Transverse colon (tissue), 3 donors: ENCODE measurements at regions not wholly inside any gene's neighbourhood (a gene's known extent, or its start where the extent isn't known, plus 50 kb on each side); places are given as distances from the start of the nearest gene placed in this dataset.

Source experiments
- CTCF ChIP-seq, 5 experiments: fragments of 200-600 bp in 3 of 5; fragments of 450-650 bp in 2 of 5; sonication (generic) in 3 of 5; IDR thresholded peaks; 1 replicate in 2 of 5; 2 replicates in 3 of 5; pipeline ENCODE4 v1.5.1; 2016 to 2017; ENCODE audit warnings: antibody characterized with exemption in 5 of 5, inconsistent platforms in 3 of 5, mild to moderate bottlenecking in 2 of 5, moderate library complexity in 1 of 5
- POLR2A ChIP-seq: fragments of 450-650 bp; IDR thresholded peaks from one replicate; pipeline ENCODE4 v1.6.1; 2016; ENCODE audit warnings: antibody characterized with exemption, mild to moderate bottlenecking, moderate library complexity

DNA sequence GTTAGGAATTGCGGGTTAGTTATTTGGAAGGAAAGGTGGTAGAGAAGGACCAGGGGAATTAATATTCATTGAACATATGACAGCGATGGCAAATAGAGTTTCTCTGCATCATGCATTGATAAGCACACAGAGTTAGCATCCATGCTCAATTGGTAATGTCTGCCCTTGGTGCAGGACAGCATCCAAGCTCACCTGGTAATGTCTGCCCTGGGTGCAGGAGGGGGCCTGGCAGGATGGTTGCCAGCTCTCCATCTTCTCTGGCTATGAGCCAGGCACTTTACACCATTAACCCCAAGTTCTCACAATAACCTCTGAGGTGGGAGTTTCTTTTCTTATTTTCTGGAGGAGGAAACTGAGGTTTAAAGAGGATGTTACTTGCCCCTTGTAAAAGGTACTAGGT is 50.4 kb upstream of the RBFOX2 start:
- TF ChIP-seq CTCF (IDR thresholded peaks at IDR 0.05) (no peak), POLR2A (no peak)
